ENCODE measurements at regions not wholly inside any gene's neighbourhood (a gene's known extent, or its start where the extent isn't known, plus 50 kb on each side); places are given as distances from the start of the nearest gene placed in this dataset.
A peak's percentile ranks its signal among the peaks of the same experiment; 100 is the strongest.
"Not testable (repeated sequence)": the region's sequence is repeated elsewhere in the genome, so short reads cannot be mapped to it uniquely, and the experiment has no call there.

- FAIRE-seq, result no peak
Measured at GRCh38 chr3:191884132-191884531, 423.2 kb downstream of the PYDC2 start.

- no peak for FAIRE-seq
Measured at GRCh38 chr3:191889106-191889505, 428.1 kb downstream of the PYDC2 start.

- no peak for FAIRE-seq
Measured at GRCh38 chr3:191889756-191890155, 428.8 kb downstream of the PYDC2 start.

GRCh38 chr3:191894406-191894805 is 433.4 kb downstream of the PYDC2 start:
- FAIRE-seq, result no peak

- no peak for FAIRE-seq
Measured at GRCh38 chr3:191901741-191902140, 440.8 kb downstream of the PYDC2 start.

- no peak for FAIRE-seq
Measured at GRCh38 chr3:191912616-191913204, 451.7 kb downstream of the PYDC2 start.

- FAIRE-seq, result peak; percentile 13
Measured at GRCh38 chr3:191915712-191916111, 454.7 kb downstream of the PYDC2 start.

DNA sequence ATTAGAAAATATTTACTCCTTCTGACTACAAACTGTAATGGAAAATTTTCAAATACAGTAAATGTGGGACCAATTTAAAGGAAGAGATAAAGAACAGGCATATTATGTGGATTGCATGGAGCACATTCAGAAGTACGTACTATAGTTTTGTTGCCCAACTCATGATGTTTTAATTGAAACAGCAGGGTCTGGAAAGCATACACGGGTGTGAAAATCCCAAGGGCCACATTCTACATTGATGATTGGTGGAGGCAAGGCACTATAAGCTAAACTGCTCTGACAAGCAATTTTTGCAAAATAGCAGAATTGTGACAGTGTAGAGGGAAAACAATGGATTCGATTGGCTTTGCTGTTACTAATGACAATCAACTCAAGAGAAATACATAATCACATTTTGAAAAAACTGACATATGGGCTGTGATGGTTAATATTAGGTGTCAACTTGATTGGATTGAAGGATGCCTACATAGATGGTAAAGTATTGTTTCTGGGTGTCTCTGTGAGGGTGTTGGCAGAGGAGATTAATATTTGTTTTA is 458.6 kb downstream of the PYDC2 start:
- FAIRE-seq, result no peak

- FAIRE-seq, result no peak
Measured at GRCh38 chr3:191922570-191922969, 461.6 kb downstream of the PYDC2 start.

DNA sequence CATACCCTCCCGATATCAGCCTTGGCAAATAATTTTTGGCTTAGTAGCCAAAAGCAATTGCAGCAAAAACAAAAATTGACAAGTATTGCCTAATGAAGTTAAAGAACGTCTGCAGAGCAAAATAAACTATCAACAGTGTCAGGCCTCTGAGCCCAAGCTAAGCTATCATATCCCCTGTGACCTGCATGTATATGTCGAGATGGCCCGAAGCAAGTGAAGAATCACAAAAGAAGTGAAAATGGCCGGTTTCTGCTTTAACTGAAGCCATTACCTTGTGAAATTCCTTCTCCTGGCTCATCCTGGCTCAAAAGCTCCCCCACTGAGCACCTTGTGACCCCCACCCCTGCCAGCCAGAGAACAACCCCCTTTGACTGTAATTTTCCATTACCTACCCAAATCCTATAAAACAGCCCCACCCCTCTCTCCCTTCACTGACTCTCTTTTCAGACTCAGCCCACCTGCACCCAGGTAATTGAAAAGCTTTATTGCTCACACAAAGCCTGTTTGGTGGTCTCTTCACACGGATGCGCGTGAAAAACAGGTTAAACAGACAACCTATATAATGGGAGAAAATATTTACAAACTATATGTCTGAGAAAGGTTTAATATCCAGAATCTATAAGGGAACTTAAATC is 466.3 kb downstream of the PYDC2 start:
- FAIRE-seq, result not testable (repeated sequence)

- FAIRE-seq, result not testable (repeated sequence)
Measured at GRCh38 chr3:191927998-191928397, 467.0 kb downstream of the PYDC2 start.

- FAIRE-seq, result no peak
Measured at GRCh38 chr3:191944835-191945234, 483.9 kb downstream of the PYDC2 start.

- no peak for FAIRE-seq
Measured at GRCh38 chr3:191952186-191952585, 491.2 kb downstream of the PYDC2 start.

DNA sequence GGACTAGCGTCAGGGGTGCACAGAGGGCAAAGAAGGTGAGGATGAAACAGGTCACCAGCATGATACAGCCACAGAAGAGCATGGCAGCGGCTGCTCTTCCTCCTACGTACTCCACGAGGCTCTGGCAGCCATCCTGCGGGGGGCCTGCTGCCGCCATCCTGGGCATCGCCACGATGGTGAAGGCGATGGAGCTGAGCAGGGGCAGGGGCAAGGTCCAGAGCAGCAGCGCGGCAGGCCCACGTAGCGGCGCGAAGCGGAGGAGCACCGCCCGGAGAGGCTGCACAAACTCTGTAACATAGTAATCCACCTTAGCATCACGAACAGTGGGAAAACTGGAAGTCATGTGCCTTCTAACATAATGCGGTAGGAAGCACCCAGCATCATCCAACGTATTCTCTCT is 491.6 kb downstream of the PYDC2 start:
- FAIRE-seq, result no peak

- no peak for FAIRE-seq
Measured at GRCh38 chr3:191958980-191959671, 498.2 kb downstream of the PYDC2 start.

DNA sequence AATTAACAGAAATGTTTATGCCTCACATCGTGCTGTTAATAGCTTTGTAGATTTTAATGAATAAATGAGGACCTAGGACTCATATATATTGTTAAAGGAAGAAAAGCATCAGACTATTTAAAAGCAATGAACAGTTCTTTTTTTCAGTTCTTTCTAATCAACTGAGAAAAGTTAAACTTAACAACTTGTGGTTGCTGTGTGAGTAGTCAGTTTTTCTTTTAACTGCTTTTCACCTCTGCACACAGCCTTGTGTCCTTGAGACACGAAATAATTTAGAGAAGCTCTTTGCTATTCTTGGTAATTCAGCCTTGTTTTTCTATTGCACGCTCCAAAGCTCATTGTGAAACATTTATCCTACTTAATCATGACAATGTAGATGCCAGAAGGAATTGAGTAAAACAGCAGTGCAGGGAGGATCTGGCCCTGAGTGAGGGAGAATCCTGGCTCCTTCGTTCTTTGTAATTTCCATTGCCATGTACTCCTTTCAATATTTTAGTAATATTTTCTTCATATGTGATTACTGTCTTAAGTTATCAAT is 499.0 kb downstream of the PYDC2 start:
- no peak for FAIRE-seq

GRCh38 chr3:191961022-191961421 is 500.1 kb downstream of the PYDC2 start:
- no peak for FAIRE-seq

DNA sequence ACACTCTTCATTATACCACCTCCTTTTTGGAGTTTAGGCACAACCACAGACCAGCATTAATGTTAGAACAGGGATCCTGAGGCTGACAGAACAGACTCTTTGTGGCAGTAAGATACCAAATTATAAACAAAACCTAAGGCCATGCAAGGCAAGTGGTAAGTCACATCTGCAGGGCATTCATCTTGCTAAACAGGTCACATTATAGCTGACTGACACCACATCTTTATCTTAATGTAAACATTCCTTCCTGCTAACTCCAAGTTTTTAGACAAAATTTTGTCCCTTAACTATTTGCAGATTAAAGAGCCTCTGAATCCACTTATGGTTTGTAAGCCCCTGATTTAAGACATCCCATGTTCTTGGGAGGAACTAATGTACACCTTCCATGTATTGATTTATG is 500.6 kb downstream of the PYDC2 start:
- no peak for FAIRE-seq

- FAIRE-seq, result no peak
Measured at GRCh38 chr3:191962324-191962723, 501.4 kb downstream of the PYDC2 start.

- no peak for FAIRE-seq
Measured at GRCh38 chr3:191963182-191963581, 502.2 kb downstream of the PYDC2 start.

DNA sequence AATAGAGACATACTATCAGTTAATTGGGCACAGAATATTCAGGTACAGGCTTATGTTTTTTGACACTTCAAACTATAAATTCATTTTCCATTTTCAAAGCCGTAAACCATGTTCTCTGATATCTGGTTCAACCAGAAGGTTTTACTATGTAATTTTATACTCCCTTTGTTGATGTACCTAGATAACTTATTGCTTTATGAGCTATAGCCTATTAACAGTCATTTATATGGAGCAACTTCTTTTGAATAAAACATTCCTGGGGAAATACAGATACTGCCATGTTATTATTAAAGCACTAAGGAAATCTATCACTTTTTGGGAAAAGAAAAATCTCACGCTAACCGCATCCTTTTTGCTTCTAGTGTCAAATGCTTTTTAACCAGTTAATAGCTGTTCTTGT is 505.6 kb downstream of the PYDC2 start:
- no peak for FAIRE-seq

DNA sequence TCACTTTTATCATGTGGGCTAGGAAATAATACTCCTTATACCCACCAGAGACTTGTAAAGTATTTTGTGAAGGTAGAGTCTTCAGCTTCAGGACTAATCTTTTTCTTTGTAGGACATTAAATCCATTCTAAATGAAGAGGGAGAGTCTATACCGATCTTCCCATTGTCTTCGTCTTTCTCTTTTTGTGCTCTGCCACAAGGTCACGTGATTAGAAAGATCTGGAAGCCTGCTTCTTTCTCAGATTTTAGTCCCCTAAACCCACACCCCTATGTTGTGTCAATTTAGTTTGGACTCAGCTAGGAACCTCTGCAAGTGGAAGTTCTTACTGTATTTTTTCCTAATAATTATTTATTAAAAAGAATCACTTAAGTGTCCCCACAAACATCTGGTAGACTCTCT is 507.3 kb downstream of the PYDC2 start:
- FAIRE-seq, result no peak

DNA sequence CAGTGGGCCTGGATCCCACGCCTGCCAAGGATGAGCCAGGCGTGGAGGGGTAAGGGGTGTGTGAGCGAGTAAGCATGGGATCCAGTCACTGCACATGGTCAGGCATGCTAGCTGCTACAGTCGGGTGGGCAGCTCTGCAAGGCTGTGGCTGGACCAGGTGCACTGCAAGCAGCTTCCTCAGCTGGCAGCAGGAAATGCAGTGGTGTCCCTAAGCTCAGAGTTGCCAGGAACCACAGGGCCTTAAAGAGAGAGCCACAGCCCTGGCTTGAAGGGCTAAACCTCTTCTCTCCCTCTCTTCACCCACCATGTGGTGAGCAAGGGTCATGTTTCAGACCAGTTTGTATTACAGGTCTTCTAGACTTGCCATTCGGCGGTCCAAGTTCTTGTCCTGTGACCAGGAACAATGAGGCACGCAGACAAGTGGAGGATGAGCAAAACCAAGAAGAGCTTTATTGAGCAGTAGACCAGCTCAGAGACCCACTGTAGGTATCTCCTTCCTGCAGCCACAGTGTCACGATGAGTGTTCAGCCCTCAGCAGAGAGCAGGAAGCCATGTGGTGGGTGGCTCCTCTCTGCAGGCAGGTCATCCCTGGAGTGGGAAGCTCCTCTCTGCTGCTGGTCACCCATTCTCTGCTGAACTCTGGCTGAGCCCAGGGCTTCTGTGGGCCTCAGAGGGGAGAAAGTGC is 511.9 kb downstream of the PYDC2 start:
- no peak for FAIRE-seq
